Gastrocnemius medialis (tissue), 4 donors: ENCODE measurements at regions not wholly inside any gene's neighbourhood (a gene's known extent, or its start where the extent isn't known, plus 50 kb on each side); places are given as distances from the start of the nearest gene placed in this dataset.
"Not testable (repeated sequence)": the region's sequence is repeated elsewhere in the genome, so short reads cannot be mapped to it uniquely, and the experiment has no call there.

ENCODE experiments used
- ATAC-seq, 2 donors: fragments of 150-250 bp; one replicate each; pipeline ENCODE4 v1.9.1; 2016
- DNase-seq, 2 donors: peaks; one replicate each; pipeline ENCODE4 v3.0.0-alpha.2; 2019
- H3K27ac ChIP-seq, 4 donors: fragments of 200-600 bp; sonication (generic); 1 replicate in 1 of 4; 2 replicates in 3 of 4; pipeline ENCODE4 v1.5.1; 2016 to 2018; ENCODE audit warnings: mild to moderate bottlenecking in 2 of 4, moderate library complexity in 1 of 4
- H3K27me3 ChIP-seq, 3 donors: fragments of 200-600 bp; sonication (generic) in 2 of 3; 1 replicate in 1 of 3; 2 replicates in 2 of 3; pipeline versions ENCODE4 v1.5.1 to v1.6.0; 2016 to 2019; ENCODE audit warnings: mild to moderate bottlenecking in 1 of 3, moderate library complexity in 1 of 3
- H3K36me3 ChIP-seq, 2 donors: fragments of 200-600 bp; sonication (generic) in 1 of 2; one replicate each; pipeline ENCODE4 v1.5.1; 2017 to 2018
- H3K4me1 ChIP-seq, 2 donors: fragments of 200-600 bp; sonication (generic) in 1 of 2; one replicate each; pipeline ENCODE4 v1.5.1; 2016 to 2017; ENCODE audit warnings: mild to moderate bottlenecking in 2 of 2
- H3K4me3 ChIP-seq, 4 donors: fragments of 200-600 bp; sonication (generic) in 3 of 4; 1 replicate in 1 of 4; 2 replicates in 3 of 4; pipeline ENCODE4 v1.5.1; 2016 to 2019; ENCODE audit warnings: mild to moderate bottlenecking in 2 of 4
- H3K9me3 ChIP-seq, 3 donors: fragments of 200-600 bp; sonication (generic) in 2 of 3; 1 replicate in 1 of 3; 2 replicates in 2 of 3; pipeline ENCODE4 v1.5.1; 2016 to 2019
- CTCF ChIP-seq, 5 experiments: fragments of 450-650 bp in 3 of 5; fragments of 200-600 bp in 2 of 5; sonication (generic) in 2 of 5; IDR thresholded peaks in 4 of 5; conservative IDR thresholded peaks in 1 of 5; 1 replicate in 4 of 5; 2 replicates in 1 of 5; pipeline ENCODE4 v1.5.1; 2016 to 2019; ENCODE audit warnings: antibody characterized with exemption in 5 of 5, mild to moderate bottlenecking in 3 of 5, moderate library complexity in 3 of 5
- POLR2A ChIP-seq, 2 donors: fragments of 450-650 bp; IDR thresholded peaks; one replicate each; pipeline ENCODE4 v1.6.1; 2017; ENCODE audit warnings: antibody characterized with exemption in 2 of 2, mild to moderate bottlenecking in 2 of 2, moderate library complexity in 2 of 2
- in situ Hi-C, 4 donors: fragments of 200-750 bp; cut with MboI; loops; one replicate each; pipeline versions ENCODE4 v1.15.0 to v1.8.0; 2017; ENCODE audit warnings: low sequenced_read_pairs in 4 of 4
- intact Hi-C: fragments of 100-400 bp; cut with DNase I; formaldehyde crosslinking; loops from one replicate; pipeline ENCODE4 v1.15.1; 2023; ENCODE audit warnings: low total_unique reads

- intact Hi-C loops, result loop anchor here (5.0 kb wide), 1 partner anchor 131 kb away; the partner anchor contains the start of gene ZC3H12C
- TF ChIP-seq CTCF (IDR thresholded peaks at IDR 0.05 in 4 of 5, conservative IDR thresholded peaks at IDR 0.05 in 1 of 5), result no peak
- H3K27me3 ChIP-seq, result no peaks in the 10 kb centered on the region
- peaks cover 12 to 16% of the 10 kb centered on the region in 2 donors for H3K4me1 ChIP-seq
- H3K36me3 ChIP-seq, result no peaks in the 10 kb centered on the region
- no peaks in the 10 kb centered on the region for H3K9me3 ChIP-seq
- H3K27ac ChIP-seq, result peak overlapping the region in 1 of 4 donors; percentile 40
- in situ Hi-C loops, result no loop called here
- ATAC-seq, result peak; percentile 82 to 91
- no peak overlapping the region for H3K4me3 ChIP-seq
- DNase-seq, result peak; percentile 37 to 67
These were observed 132.4 kb upstream of the ZC3H12C start for GRCh38 chr11:109960831-109961230.

- no peaks in the 10 kb centered on the region for H3K36me3 ChIP-seq
- no peaks in the 10 kb centered on the region for H3K9me3 ChIP-seq
- H3K27me3 ChIP-seq, result no peaks in the 10 kb centered on the region
- no peak overlapping the region for H3K27ac ChIP-seq
- intact Hi-C loops (loop anchor here (5.0 kb wide), 1 partner anchor 131 kb away; the partner anchor contains the start of gene ZC3H12C), in situ Hi-C loops (no loop called here)
- ATAC-seq (no peak), DNase-seq (no peak)
- no peak for TF ChIP-seq POLR2A (IDR thresholded peaks at IDR 0.05)
- no peak for TF ChIP-seq CTCF (IDR thresholded peaks at IDR 0.05 in 4 of 5, conservative IDR thresholded peaks at IDR 0.05 in 1 of 5)
- H3K4me3 ChIP-seq, result no peak overlapping the region
- H3K4me1 ChIP-seq, result peaks cover 12% of the 10 kb centered on the region in 2 donors
These were observed 131.9 kb upstream of the ZC3H12C start for GRCh38 chr11:109961261-109961660.

- TF ChIP-seq POLR2A (IDR thresholded peaks at IDR 0.05), result no peak
- no peak for TF ChIP-seq CTCF (IDR thresholded peaks at IDR 0.05 in 4 of 5, conservative IDR thresholded peaks at IDR 0.05 in 1 of 5)
- H3K36me3 ChIP-seq, result no peaks in the 10 kb centered on the region
- no peak overlapping the region for H3K27ac ChIP-seq
- no peaks in the 10 kb centered on the region for H3K9me3 ChIP-seq
- peaks cover 9 to 12% of the 10 kb centered on the region in 2 donors for H3K4me1 ChIP-seq
- ATAC-seq, result no peak
- no peaks in the 10 kb centered on the region for H3K27me3 ChIP-seq
- in situ Hi-C loops, result no loop called here
- DNase-seq, result no peak
- intact Hi-C loops, result loop anchor here (5.0 kb wide), 1 partner anchor 129 kb away; the partner anchor contains the start of gene ZC3H12C
- no peak overlapping the region for H3K4me3 ChIP-seq
These were observed 130.1 kb upstream of the ZC3H12C start for GRCh38 chr11:109963101-109963500.

- intact Hi-C loops, result loop anchor here (5.0 kb wide), 1 partner anchor 128 kb away; the partner anchor contains the start of gene ZC3H12C
- Histone ChIP-seq H3K36me3 (no peaks in the 10 kb centered on the region), H3K4me1 (peaks cover 9 to 12% of the 10 kb centered on the region in 2 donors), H3K27ac (no peak overlapping the region), H3K9me3 (no peaks in the 10 kb centered on the region), H3K27me3 (no peaks in the 10 kb centered on the region), H3K4me3 (no peak overlapping the region)
- no peak for TF ChIP-seq CTCF (IDR thresholded peaks at IDR 0.05 in 4 of 5, conservative IDR thresholded peaks at IDR 0.05 in 1 of 5)
- TF ChIP-seq POLR2A (IDR thresholded peaks at IDR 0.05), result no peak
- no peak for DNase-seq
- in situ Hi-C loops, result no loop called here
- no peak for ATAC-seq
These were observed 128.7 kb upstream of the ZC3H12C start for GRCh38 chr11:109964487-109964886.

GRCh38 chr11:109965445-109965844, 127.7 kb upstream of the ZC3H12C start:
- H3K27ac ChIP-seq, H3K4me3 ChIP-seq, H3K4me1 ChIP-seq, ATAC-seq, DNase-seq, intact Hi-C loops, in situ Hi-C loops, H3K9me3 ChIP-seq, H3K27me3 ChIP-seq, H3K36me3 ChIP-seq: not testable (repeated sequence)

GRCh38 chr11:109965926-109966325, 127.3 kb upstream of the ZC3H12C start:
- intact Hi-C loops, result not testable (repeated sequence)

GRCh38 chr11:109967136-109967535, 126.1 kb upstream of the ZC3H12C start:
- H3K4me1 ChIP-seq, result peaks cover 11 to 12% of the 10 kb centered on the region in 2 donors
- intact Hi-C loops, in situ Hi-C loops, H3K9me3 ChIP-seq, H3K27ac ChIP-seq, H3K4me3 ChIP-seq, H3K27me3 ChIP-seq, ATAC-seq, H3K36me3 ChIP-seq, DNase-seq: not testable (repeated sequence)

More at GRCh38 chr11:109965926-109966325, 127.3 kb upstream of the ZC3H12C start:
- H3K4me1 ChIP-seq, H3K36me3 ChIP-seq, ATAC-seq, H3K4me3 ChIP-seq, H3K27me3 ChIP-seq, in situ Hi-C loops, DNase-seq, H3K9me3 ChIP-seq, H3K27ac ChIP-seq: not testable (repeated sequence)
